ENCODE measurements at regions not wholly inside any gene's neighbourhood (a gene's known extent, or its start where the extent isn't known, plus 50 kb on each side); places are given as distances from the start of the nearest gene placed in this dataset.

- no peak for DNase-seq (ENCODE audit: low read depth)
- TF ChIP-seq, protein P1, sequence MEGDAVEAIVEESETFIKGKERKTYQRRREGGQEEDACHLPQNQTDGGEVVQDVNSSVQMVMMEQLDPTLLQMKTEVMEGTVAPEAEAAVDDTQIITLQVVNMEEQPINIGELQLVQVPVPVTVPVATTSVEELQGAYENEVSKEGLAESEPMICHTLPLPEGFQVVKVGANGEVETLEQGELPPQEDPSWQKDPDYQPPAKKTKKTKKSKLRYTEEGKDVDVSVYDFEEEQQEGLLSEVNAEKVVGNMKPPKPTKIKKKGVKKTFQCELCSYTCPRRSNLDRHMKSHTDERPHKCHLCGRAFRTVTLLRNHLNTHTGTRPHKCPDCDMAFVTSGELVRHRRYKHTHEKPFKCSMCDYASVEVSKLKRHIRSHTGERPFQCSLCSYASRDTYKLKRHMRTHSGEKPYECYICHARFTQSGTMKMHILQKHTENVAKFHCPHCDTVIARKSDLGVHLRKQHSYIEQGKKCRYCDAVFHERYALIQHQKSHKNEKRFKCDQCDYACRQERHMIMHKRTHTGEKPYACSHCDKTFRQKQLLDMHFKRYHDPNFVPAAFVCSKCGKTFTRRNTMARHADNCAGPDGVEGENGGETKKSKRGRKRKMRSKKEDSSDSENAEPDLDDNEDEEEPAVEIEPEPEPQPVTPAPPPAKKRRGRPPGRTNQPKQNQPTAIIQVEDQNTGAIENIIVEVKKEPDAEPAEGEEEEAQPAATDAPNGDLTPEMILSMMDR (IDR thresholded peaks at IDR 0.05; ENCODE audit: control insufficient read depth, insufficient read depth, low read depth, low read length, missing control alignments): no peak
- no peak overlapping the region for H3K4me3 ChIP-seq (ENCODE audit: control insufficient read depth, low read depth, low read length)
Measured at GRCh38 chr12:85714425-85714824, 121.8 kb downstream of the RASSF9 start.

GRCh38 chr12:85720308-85721033 is 115.7 kb downstream of the RASSF9 start:
- no peak overlapping the region for H3K4me3 ChIP-seq (ENCODE audit: control insufficient read depth, low read depth, low read length)
- no peak for DNase-seq (ENCODE audit: low read depth)
- TF ChIP-seq, protein P1 (IDR thresholded peaks at IDR 0.05; ENCODE audit: control insufficient read depth, insufficient read depth, low read depth, low read length, missing control alignments): no peak

GRCh38 chr12:85725991-85726390 is 110.2 kb downstream of the RASSF9 start:
- H3K4me3 ChIP-seq (ENCODE audit: control insufficient read depth, low read depth, low read length): no peak overlapping the region
- TF ChIP-seq, protein P1 (IDR thresholded peaks at IDR 0.05; ENCODE audit: control insufficient read depth, insufficient read depth, low read depth, low read length, missing control alignments): peak; percentile 29
- DNase-seq (ENCODE audit: low read depth): no peak

- TF ChIP-seq, protein P1 (IDR thresholded peaks at IDR 0.05; ENCODE audit: control insufficient read depth, insufficient read depth, low read depth, low read length, missing control alignments): no peak
- DNase-seq (ENCODE audit: low read depth): no peak
- H3K4me3 ChIP-seq (ENCODE audit: control insufficient read depth, low read depth, low read length): no peak overlapping the region
Measured at GRCh38 chr12:85733221-85733840, 102.9 kb downstream of the RASSF9 start.

- DNase-seq (ENCODE audit: low read depth): no peak
- no peak overlapping the region for H3K4me3 ChIP-seq (ENCODE audit: control insufficient read depth, low read depth, low read length)
- TF ChIP-seq, protein P1 (IDR thresholded peaks at IDR 0.05; ENCODE audit: control insufficient read depth, insufficient read depth, low read depth, low read length, missing control alignments): no peak
Measured at GRCh38 chr12:85733984-85734383, 102.2 kb downstream of the RASSF9 start.

DNA sequence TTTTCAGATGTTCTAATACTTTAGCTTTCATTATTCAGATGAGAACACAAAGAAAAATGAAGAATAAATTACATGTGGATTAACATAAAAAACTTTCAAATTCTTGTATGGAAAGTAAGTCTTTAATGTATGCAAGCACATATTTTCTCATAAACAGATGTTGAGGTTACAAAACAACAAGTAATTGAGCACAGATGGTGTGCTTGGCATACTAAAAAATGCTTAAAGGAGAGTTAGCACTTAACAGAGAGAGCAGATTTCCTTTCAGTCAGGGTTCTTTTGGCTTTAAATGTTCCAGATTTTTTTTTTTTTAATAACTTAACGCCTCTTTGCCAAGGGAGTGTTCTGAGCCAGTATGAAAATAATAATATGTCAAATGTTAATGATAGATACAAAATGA is 96.0 kb downstream of the RASSF9 start:
- H3K4me3 ChIP-seq (ENCODE audit: control insufficient read depth, low read depth, low read length): no peak overlapping the region
- no peak for DNase-seq (ENCODE audit: low read depth)
- TF ChIP-seq, protein P1 (IDR thresholded peaks at IDR 0.05; ENCODE audit: control insufficient read depth, insufficient read depth, low read depth, low read length, missing control alignments): no peak

Measured in AG09309 (cell line).